Naive B cell (primary cell): ENCODE measurements at regions not wholly inside any gene's neighbourhood (a gene's known extent, or its start where the extent isn't known, plus 50 kb on each side); places are given as distances from the start of the nearest gene placed in this dataset.

Experiments used
- ATAC-seq, 2 donors: fragments of 150-1000 bp; cut with Tn5 transposase; 2 replicates each; pipeline ENCODE4 v1.10.0; 2021; ENCODE audit warnings: low read depth in 2 of 2, mild to moderate bottlenecking in 2 of 2, moderate library complexity in 2 of 2
- DNase-seq: peaks from one replicate; pipeline ENCODE4 v3.0.0; 2022
- H3K27ac Mint-ChIP-seq, 6 donors: one replicate each; pipeline ENCODE4 v1.8.0; 2020 to 2022; ENCODE audit warnings: mild to moderate bottlenecking in 6 of 6, mixed read lengths in 6 of 6, moderate library complexity in 5 of 6, inconsistent platforms in 2 of 6
- H3K27me3 Mint-ChIP-seq, 3 donors: one replicate each; pipeline ENCODE4 v1.8.0; 2021 to 2022; ENCODE audit warnings: mixed read lengths in 3 of 3, mild to moderate bottlenecking in 1 of 3
- H3K36me3 Mint-ChIP-seq, 2 donors: one replicate each; pipeline ENCODE4 v1.8.0; 2020 to 2022; ENCODE audit warnings: mixed read lengths in 2 of 2, inconsistent platforms in 1 of 2, mild to moderate bottlenecking in 1 of 2
- H3K4me1 Mint-ChIP-seq, 3 donors: one replicate each; pipeline ENCODE4 v1.8.0; 2020 to 2022; ENCODE audit warnings: mixed read lengths in 3 of 3, inconsistent platforms in 1 of 3, mild to moderate bottlenecking in 1 of 3, moderate library complexity in 1 of 3
- H3K4me3 Mint-ChIP-seq, 8 donors: one replicate each; pipeline ENCODE4 v1.8.0; 2020 to 2022; ENCODE audit warnings: mild to moderate bottlenecking in 8 of 8, mixed read lengths in 8 of 8, moderate library complexity in 8 of 8, inconsistent platforms in 2 of 8
- H3K9me3 Mint-ChIP-seq, 7 donors: one replicate each; pipeline ENCODE4 v1.8.0; 2020 to 2022; ENCODE audit warnings: mixed read lengths in 7 of 7, mild to moderate bottlenecking in 5 of 7, inconsistent platforms in 2 of 7, moderate library complexity in 1 of 7

- Mint-ChIP-seq H3K36me3 (peaks cover 6 to 10% of the 10 kb centered on the region in 2 donors), H3K4me1 (peaks cover 20 to 33% (median 32%) of the 10 kb centered on the region in 3 donors), H3K4me3 (no peak overlapping the region), H3K27me3 (no peaks in the 10 kb centered on the region), H3K9me3 (peaks cover 0 to 16% (median 12%) of the 10 kb centered on the region in 7 donors), H3K27ac (no peak overlapping the region)
- DNase-seq (no peak), ATAC-seq (no peak)
Measured at GRCh38 chr16:11494029-11494428, 92.7 kb downstream of the LITAF start.

- Mint-ChIP-seq H3K9me3 (peaks cover 0 to 16% (median 12%) of the 10 kb centered on the region in 7 donors), H3K27me3 (no peaks in the 10 kb centered on the region), H3K27ac (no peak overlapping the region), H3K4me3 (no peak overlapping the region), H3K4me1 (peaks cover 20 to 33% (median 32%) of the 10 kb centered on the region in 3 donors), H3K36me3 (peaks cover 6 to 10% of the 10 kb centered on the region in 2 donors)
- ATAC-seq (no peak), DNase-seq (no peak)
Measured at GRCh38 chr16:11494433-11494832, 92.3 kb downstream of the LITAF start.

GRCh38 chr16:11495066-11495407 is 91.7 kb downstream of the LITAF start:
- Mint-ChIP-seq H3K36me3 (peaks cover 6 to 10% of the 10 kb centered on the region in 2 donors), H3K9me3 (peaks cover 0 to 13% (median 9%) of the 10 kb centered on the region in 7 donors), H3K4me3 (no peak overlapping the region), H3K27me3 (no peaks in the 10 kb centered on the region), H3K27ac (no peak overlapping the region), H3K4me1 (peaks cover 23 to 34% (median 32%) of the 10 kb centered on the region in 3 donors)
- no peak for DNase-seq
- ATAC-seq: no peak
